ENCODE measurements at regions not wholly inside any gene's neighbourhood (a gene's known extent, or its start where the extent isn't known, plus 50 kb on each side); places are given as distances from the start of the nearest gene placed in this dataset.

- H3K9ac ChIP-seq (ENCODE audit: control insufficient read depth, insufficient read depth, low read length): no peak overlapping the region
- H3K27me3 ChIP-seq (replicated peaks in 1 of 2; ENCODE audit: control insufficient read depth in 2 of 2, insufficient read depth in 2 of 2, low read length in 1 of 2): no peaks in the 10 kb centered on the region
- TF ChIP-seq NFYA (IDR thresholded peaks at IDR 0.05; ENCODE audit: borderline replicate concordance, low read depth, low read length) (no peak), HDGF (IDR thresholded peaks at IDR 0.05) (no peak), EED (IDR thresholded peaks at IDR 0.05; ENCODE audit: low read depth) (no peak)
- POLR2A ChIA-PET: no interaction called here
- no peaks in the 10 kb centered on the region for H3K9me3 ChIP-seq (replicated peaks; ENCODE audit: control insufficient read depth, insufficient read depth, low read length)
- H3K27ac ChIP-seq (ENCODE audit: control insufficient read depth, insufficient read depth): no peak overlapping the region
- H4K20me1 ChIP-seq (ENCODE audit: control insufficient read depth, insufficient read depth): no peaks in the 10 kb centered on the region
- H2AFZ ChIP-seq (ENCODE audit: control insufficient read depth, low read depth, low read length): no peak overlapping the region
- H3K4me1 ChIP-seq (ENCODE audit: control insufficient read depth, insufficient read depth, low read length): no peaks in the 10 kb centered on the region
- H3K79me2 ChIP-seq (ENCODE audit: control insufficient read depth, insufficient read depth, low read length): no peaks in the 10 kb centered on the region
- no TSS peak for BruUV-seq (replicated peaks)
- intact Hi-C loops (cut with micrococcal nuclease; ENCODE audit: unreplicated experiment): no loop called here
- no peak for ATAC-seq
- no peaks in the 10 kb centered on the region for H3K36me3 ChIP-seq (ENCODE audit: control insufficient read depth in 2 of 2, insufficient read depth in 2 of 2, low read length in 1 of 2)
- CTCF ChIA-PET: interaction anchor here (0.5 kb wide), 1 partner anchor 9 kb away, joined by 3 read pairs; no protein-coding TSS in a partner anchor
- RAD21 ChIA-PET (ENCODE audit: unreplicated experiment): no interaction called here
- in situ Hi-C loops (cut with MboI): no loop called here
- FAIRE-seq: no peak
- DNase-seq (ENCODE audit: low read depth, low spot score): no peak
- SMC1A ChIA-PET (ENCODE audit: uncharacterized antibody, unreplicated experiment): no interaction called here
- H3K4me2 ChIP-seq (ENCODE audit: control insufficient read depth, insufficient read depth): no peak overlapping the region
- H3K4me3 ChIP-seq: no peak overlapping the region
Measured at GRCh38 chr6:66865771-66866170, 1158.7 kb upstream of the EYS start.

- no peak overlapping the region for H3K9ac ChIP-seq (ENCODE audit: control insufficient read depth, insufficient read depth, low read length)
- TF ChIP-seq BRCA1 (IDR thresholded peaks at IDR 0.05; ENCODE audit: low read depth, low read length) (no peak), ZNF24 (IDR thresholded peaks at IDR 0.05) (no peak), NRF1 (conservative IDR thresholded peaks at IDR 0.05; ENCODE audit: low read depth, low read length) (no peak), E2F8 (IDR thresholded peaks at IDR 0.05; ENCODE audit: low read depth, partially characterized antibody) (no peak), NFIC (IDR thresholded peaks at IDR 0.05; ENCODE audit: low read depth, low read length) (no peak), NBN (IDR thresholded peaks at IDR 0.05) (no peak), POLR2A (IDR thresholded peaks at IDR 0.05; ENCODE audit: low read depth, low read length) (no peak), PAX5 (IDR thresholded peaks at IDR 0.05; ENCODE audit: borderline replicate concordance, low read depth, low read length) (no peak), MTA3 (IDR thresholded peaks at IDR 0.05; ENCODE audit: borderline replicate concordance, low read length) (no peak), RELB (IDR thresholded peaks at IDR 0.05; ENCODE audit: low read depth) (no peak), POU2F2 (IDR thresholded peaks at IDR 0.05; ENCODE audit: borderline replicate concordance, low read depth, low read length) (no peak), GABPA (IDR thresholded peaks at IDR 0.05; ENCODE audit: low read depth) (no peak), MYC (IDR thresholded peaks at IDR 0.05; ENCODE audit: insufficient read depth, insufficient read length, insufficient replicate concordance, low read length, severe bottlenecking) (no peak), HDAC2 (IDR thresholded peaks at IDR 0.05) (no peak)
Measured at GRCh38 chr6:66861007-66861541, 1154.0 kb upstream of the EYS start.

More at GRCh38 chr6:66861007-66861541, 1154.0 kb upstream of the EYS start:
- DNase-seq (ENCODE audit: low read depth, low spot score) (no peak), FAIRE-seq (no peak), ATAC-seq (no peak)
- Histone ChIP-seq H3K4me3 (no peak overlapping the region), H2AFZ (ENCODE audit: control insufficient read depth, low read depth, low read length) (no peak overlapping the region), H3K4me2 (ENCODE audit: control insufficient read depth, insufficient read depth) (no peak overlapping the region), H3K36me3 (ENCODE audit: control insufficient read depth in 2 of 2, insufficient read depth in 2 of 2, low read length in 1 of 2) (no peaks in the 10 kb centered on the region), H3K4me1 (ENCODE audit: control insufficient read depth, insufficient read depth, low read length) (no peaks in the 10 kb centered on the region), H3K79me2 (ENCODE audit: control insufficient read depth, insufficient read depth, low read length) (no peaks in the 10 kb centered on the region), H3K27ac (ENCODE audit: control insufficient read depth, insufficient read depth) (no peak overlapping the region), H3K27me3 (replicated peaks in 1 of 2; ENCODE audit: control insufficient read depth in 2 of 2, insufficient read depth in 2 of 2, low read length in 1 of 2) (no peaks in the 10 kb centered on the region), H3K9me3 (replicated peaks; ENCODE audit: control insufficient read depth, insufficient read depth, low read length) (no peaks in the 10 kb centered on the region), H4K20me1 (ENCODE audit: control insufficient read depth, insufficient read depth) (no peaks in the 10 kb centered on the region)
- POLR2A ChIA-PET: no interaction called here
- CTCF ChIA-PET: no interaction called here
- RAD21 ChIA-PET (ENCODE audit: unreplicated experiment): no interaction called here
- in situ Hi-C loops (cut with MboI): no loop called here
- whole genome bisulfite sequencing (ENCODE audit: insufficient coverage, insufficient replicate concordance, low lambda C conversion rate, missing lambda C conversion rate): 43% methylated on average over 2 of the region's 2 CpGs
- SMC1A ChIA-PET (ENCODE audit: uncharacterized antibody, unreplicated experiment): interaction anchor here (0.7 kb wide), 1 partner anchor 451 kb away, joined by 3 read pairs; no protein-coding TSS in a partner anchor
- BruUV-seq (replicated peaks): no TSS peak
- intact Hi-C loops (cut with micrococcal nuclease; ENCODE audit: unreplicated experiment): no loop called here
